ENCODE measurements at regions not wholly inside any gene's neighbourhood (a gene's known extent, or its start where the extent isn't known, plus 50 kb on each side); places are given as distances from the start of the nearest gene placed in this dataset.

DNA sequence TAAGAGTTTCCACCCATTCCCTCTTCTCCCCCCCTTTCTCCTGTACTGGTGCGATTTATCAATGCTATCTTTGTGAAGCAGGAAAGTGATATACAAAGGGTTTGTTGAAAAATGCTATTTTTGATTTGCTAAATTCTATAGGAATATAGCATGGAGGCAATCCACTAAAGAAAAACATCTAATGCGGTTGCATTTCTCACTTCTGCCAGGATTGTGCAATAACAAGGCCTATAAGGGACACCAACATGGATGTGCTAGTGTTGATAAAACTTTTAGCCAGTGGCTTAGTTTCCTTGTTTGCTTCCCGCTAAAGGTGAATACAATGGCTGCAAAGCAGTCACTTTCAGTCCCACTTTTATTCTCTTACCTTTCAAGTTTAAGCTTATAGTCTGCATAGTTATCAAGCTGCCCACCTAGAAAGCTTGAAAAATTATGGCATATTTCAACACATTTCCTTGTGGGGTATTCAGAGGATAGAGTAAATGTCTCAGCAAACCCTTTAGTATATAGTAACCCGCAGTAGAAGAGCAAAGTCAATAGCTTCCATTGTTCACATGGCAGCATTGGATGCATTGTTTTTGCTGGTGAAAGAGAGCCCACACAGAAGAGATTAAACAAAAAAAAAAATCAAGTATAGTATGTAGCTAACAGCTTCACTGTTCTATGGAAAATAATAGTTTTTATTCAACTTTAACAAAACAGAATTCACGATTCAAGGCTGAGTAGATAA is 674.6 kb upstream of the SEMA6A start:
- TF ChIP-seq, protein P1, sequence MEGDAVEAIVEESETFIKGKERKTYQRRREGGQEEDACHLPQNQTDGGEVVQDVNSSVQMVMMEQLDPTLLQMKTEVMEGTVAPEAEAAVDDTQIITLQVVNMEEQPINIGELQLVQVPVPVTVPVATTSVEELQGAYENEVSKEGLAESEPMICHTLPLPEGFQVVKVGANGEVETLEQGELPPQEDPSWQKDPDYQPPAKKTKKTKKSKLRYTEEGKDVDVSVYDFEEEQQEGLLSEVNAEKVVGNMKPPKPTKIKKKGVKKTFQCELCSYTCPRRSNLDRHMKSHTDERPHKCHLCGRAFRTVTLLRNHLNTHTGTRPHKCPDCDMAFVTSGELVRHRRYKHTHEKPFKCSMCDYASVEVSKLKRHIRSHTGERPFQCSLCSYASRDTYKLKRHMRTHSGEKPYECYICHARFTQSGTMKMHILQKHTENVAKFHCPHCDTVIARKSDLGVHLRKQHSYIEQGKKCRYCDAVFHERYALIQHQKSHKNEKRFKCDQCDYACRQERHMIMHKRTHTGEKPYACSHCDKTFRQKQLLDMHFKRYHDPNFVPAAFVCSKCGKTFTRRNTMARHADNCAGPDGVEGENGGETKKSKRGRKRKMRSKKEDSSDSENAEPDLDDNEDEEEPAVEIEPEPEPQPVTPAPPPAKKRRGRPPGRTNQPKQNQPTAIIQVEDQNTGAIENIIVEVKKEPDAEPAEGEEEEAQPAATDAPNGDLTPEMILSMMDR (IDR thresholded peaks at IDR 0.05 in 8 of 11, conservative IDR thresholded peaks at IDR 0.05 in 3 of 11), result no peak
- no peak for TF ChIP-seq POLR2AphosphoS5 (IDR thresholded peaks at IDR 0.05)

All from spleen (tissue), 7 donors.